GM19351 (cell line): ENCODE measurements at regions not wholly inside any gene's neighbourhood (a gene's known extent, or its start where the extent isn't known, plus 50 kb on each side); places are given as distances from the start of the nearest gene placed in this dataset.

Experiments
- ATAC-seq: cut with Tn5 transposase; IDR thresholded peaks from one replicate; pipeline ENCODE4 v1.9.1; 2021; ENCODE audit warnings: mild to moderate bottlenecking, moderate library complexity; ENCODE audit not compliant: unreplicated experiment

DNA sequence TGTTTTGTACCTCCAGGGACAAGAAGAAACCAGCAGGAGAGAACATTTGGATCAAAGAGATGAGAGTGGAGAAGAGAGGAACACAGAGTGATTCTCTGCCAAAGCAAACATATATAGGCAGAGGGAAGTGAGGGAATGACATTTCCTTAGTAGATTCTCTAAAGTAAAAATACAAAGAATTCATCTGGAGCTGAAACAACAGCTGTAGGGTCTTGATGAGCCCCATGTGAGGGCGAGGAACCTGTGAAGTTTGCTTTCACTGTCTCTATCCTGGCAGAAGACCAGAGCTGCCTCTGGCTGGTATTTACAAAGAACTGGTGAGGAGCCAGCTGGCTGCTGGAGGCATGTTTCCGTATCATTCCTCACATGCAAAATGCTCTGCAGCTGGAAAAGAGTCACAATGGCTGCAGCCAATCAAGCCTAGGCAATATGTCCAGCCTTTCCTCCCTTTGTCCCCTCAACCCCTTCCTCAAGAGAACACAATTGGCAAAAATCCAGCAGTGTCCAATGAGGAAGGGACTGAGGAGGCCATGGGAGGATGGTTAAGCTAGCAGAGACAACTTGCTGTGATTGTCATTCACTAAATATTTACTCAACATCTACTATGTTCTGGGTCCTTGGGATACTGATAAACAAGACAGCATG is 122.5 kb downstream of the PHLDA1 start:
- ATAC-seq = no peak

DNA sequence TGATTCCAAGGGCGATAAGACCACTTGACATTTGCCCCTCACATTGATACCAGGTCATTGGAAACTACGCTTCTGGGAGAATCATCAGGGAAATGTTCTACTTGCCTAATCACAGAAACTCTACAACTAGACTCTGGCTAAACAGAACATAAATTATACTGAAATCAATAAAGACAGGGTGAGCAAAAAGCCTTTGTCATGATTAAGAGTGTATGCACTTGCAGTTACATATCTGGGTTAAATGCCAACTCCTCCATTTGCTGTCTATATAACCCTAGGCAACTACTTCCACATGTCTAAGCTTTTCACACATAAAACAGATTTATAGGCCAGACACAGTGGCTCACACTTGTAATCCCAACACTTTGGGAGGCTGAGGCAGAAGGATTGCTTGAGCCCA is 125.7 kb downstream of the PHLDA1 start:
- no peak for ATAC-seq

DNA sequence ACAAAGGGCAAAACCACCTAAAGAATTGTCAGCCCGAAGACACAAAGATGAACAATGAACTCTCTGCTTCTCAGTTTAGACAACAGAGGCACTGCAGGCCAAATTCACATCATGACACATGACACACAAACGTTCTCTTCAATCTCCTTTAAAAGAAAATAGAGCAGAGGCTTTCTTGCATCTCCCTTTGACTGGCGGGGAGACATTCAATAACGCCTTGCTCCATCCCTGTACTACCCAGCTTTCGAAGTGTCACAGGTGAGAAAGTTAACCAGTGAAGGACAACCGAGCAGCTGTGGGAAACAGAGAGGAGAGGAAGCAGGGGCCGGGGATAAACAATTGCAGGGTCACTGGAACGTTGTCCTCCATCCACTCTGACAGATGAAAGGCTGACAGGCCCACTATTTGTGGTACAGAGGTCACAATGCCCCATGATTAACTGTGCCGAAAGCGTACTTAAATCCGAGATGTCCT is 130.8 kb downstream of the PHLDA1 start:
- no peak for ATAC-seq

DNA sequence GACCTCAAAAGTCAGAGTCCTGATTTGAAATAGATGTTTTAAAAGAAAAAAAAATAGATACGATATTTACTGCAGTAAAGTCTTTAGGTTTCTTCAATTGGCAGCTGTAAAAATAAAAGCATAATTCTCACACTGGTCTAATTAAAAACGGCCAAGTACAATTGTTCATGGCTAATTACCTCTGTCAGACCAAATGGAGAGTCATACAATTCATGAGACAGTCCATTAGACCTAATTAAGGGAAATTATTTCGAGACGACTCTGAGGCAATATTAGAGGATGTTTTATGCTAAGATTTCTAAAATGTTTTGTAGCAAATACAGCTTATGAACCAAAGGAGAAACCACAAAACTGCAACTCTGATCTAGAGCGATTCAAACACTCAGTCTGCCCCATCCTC is 131.3 kb downstream of the PHLDA1 start:
- ATAC-seq = no peak

DNA sequence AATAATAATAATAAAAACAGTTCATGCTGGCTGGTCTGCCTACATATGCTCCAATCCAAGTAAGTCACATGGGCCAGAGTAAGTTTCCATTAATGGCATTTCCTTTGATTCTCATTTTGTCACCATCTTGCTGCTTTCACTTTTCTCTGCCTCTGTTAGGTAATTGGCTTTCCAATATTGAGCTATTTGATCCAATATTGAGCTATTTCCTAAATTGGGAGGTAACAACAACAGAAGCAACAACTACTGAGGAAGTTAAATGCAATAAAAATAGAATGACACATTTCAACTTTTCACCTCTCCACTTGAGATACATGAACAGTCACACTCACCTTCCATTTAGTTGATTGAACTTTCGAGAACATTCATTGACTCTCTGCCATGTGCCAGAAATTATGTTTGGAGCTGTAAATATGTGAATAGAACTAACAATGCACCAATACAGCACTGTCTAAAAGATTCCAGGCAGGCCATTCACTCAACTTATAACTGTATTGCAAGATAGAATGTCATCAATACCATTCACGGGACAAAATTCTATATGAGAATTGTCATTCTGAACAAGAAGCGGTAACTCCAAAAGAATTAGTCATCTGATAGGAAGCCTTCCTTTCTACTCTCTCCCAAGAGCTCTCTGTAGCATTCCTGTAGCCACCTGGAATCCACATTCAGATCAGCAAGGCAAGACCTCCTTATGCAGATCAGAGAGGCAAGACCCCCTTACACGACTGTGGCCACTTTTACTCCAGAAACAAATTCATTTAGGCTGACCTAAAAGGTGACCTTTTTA is 136.4 kb downstream of the PHLDA1 start:
- ATAC-seq = no peak

DNA sequence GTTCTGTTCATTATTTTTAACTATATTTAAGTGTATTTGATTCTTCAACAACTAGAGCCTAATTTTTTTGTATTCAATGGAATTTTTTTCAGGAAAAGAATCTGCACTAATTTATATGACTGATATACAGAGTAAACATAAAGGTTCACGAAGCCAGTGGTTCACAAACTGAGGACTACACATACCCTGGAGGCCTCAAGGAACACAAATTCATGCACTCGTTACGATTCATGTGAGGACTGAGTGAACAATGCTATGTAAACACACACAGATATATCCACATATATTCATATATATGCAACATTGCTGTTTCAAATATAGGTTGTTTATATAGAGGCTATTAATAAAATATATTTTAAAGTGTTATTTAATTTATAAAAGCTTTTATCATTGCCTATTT is 137.8 kb downstream of the PHLDA1 start:
- ATAC-seq = no peak

DNA sequence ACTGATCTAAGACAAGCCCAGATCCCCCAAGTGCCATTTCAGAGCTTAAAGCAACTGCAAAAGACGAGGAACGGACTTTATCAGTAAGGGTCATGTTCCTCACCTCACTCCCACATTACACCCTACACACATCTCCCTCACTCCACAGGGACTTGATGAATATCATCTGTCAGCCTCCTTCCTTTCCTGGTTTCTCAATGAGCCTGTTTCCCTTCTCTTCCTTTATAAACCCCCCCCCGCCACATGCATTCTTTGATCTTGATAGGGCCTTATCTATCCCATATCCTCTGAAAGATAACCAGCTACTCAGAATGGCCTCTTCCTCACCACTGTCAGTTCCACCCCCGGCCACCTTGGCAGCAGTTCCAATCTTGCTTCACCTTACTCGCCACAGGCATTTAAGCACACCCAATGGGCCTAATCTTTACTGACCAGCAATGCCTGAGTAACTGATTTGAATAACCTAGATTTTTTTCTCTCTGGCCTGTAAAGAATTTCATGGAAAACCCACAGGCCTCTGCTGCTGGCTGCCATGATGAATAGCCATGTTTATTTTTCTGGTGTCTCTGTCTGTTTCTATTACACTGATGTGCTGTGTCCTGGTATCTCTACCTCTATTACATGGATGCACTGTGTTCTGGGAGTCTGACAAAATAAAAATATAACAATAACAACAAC is 138.7 kb downstream of the PHLDA1 start:
- no peak for ATAC-seq

DNA sequence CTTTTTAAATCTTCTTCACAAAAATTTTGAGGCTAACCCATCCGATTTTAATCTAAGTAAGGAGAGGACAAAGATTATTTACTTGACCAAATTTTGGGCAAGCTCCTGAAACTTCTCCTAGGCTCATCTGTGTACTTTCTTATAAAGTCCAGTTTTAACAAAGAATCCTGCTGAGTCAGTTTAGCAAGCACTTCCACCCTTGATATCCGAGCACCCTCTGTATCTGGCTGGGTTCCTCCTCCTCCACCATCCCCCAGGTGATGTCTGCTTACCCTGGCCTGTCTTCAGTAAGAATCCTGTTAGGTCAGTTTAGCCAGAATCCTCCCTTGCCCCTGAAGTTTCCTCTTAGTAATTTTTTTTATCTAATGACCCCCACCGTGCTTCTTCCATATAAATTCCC is 140.5 kb downstream of the PHLDA1 start:
- ATAC-seq = no peak

DNA sequence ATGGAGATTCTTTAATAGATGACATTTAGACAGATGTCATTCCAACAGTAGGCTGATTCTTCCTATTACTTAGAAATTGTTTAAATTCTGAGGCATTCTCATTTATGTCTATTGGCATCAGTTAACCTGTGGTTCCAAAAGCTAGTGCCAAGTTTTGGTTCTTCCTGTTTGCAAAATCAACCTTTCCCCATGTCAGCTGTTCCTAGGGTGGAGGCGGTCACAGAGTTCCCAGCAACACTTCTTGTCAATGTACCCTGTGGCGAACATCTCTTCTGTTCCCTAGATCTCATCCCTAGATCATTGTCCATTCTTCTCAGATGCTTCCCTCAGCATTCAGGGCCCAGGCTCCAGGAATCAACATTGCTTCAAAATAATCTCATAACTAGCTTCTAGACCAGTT is 140.9 kb downstream of the PHLDA1 start:
- no peak for ATAC-seq

DNA sequence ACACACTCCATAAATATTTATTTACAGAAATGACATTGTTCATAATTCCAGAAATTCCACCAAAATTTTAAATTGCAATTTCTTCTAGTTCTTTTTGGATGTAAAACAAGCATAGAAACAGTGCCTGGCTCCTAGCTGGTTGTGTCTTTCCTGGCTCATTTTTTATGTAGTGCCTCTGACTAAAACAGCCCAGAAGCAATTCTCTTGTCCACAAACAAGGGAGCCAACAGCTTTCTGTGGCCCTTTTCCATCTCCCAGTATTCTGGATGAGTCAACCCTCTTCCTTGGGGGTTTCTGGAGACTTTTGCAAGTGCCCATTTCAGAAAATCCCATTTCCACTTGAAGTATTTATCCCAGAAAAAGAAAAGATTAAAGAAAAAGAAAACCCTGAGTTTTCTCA is 141.4 kb downstream of the PHLDA1 start:
- ATAC-seq = no peak

DNA sequence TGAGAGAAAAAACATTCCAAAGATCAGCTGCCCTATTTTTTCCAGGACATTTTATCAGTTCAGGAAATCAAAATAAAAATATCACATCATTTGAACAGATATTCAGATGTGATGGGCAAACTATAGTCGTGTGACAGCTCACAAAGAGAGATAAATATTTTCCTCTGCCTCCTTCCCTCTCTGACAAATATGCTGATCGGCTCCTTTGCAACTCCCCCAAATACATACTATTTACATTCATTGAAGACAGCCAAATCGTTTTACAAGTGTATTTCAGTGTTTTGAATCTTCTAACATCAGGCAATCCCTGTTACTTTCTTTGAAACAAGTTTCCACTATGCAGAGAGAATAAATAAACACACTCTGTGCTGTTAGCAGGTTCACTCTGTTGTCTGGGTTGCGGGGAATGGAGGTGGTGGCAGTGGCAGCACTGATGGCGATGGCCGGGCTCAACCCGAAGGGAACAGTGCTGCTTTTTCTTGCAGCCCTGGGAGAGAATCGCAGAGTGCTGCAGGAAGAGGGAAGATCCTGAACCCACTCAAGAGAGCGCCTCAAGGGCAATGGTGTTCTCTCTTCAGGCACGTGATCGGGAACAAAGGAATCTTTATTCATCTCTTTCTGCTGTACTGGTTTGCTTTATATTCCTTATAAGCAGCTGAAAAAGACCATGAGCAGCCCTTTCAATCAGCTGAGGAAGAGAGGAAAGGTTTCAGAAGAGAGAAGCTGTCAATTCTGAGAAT is 142.5 kb downstream of the PHLDA1 start:
- ATAC-seq = no peak

DNA sequence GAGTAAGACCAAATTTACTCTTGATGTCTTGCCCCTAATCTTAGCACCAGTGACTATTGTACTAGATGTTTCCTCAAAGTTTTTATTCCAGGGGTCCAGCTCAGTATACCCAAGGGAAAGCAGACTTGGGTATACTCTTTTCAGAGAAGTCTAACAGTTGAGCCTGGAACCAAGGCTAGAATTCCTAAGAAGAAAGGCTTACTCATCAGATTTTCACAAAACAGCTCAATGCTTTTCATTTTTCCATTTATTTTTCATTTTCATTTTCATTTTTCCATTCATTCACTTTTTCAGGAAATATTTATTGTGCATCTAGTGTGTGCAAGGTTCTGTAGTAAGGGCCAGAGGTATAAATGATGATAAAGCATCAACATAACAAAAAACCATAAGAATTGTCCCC is 143.2 kb downstream of the PHLDA1 start:
- ATAC-seq = no peak

DNA sequence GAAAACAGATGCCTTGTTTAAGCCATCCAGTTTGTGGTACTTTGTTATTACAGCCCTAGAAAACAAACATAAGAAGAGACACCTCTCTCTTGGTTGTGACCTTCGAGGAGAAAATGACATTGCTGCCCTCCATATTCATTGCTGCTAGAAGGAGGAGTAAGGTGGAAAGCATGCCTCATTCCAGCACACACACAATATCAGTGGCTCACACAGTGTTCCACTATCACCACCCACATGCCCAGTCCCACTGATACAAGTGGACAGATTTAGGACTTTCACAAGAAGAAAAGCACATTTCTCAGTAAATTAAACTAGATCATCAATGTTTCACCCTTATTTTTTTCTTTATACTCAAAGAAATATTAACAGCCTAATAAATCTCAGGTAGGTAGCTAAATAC is 143.6 kb downstream of the PHLDA1 start:
- no peak for ATAC-seq

DNA sequence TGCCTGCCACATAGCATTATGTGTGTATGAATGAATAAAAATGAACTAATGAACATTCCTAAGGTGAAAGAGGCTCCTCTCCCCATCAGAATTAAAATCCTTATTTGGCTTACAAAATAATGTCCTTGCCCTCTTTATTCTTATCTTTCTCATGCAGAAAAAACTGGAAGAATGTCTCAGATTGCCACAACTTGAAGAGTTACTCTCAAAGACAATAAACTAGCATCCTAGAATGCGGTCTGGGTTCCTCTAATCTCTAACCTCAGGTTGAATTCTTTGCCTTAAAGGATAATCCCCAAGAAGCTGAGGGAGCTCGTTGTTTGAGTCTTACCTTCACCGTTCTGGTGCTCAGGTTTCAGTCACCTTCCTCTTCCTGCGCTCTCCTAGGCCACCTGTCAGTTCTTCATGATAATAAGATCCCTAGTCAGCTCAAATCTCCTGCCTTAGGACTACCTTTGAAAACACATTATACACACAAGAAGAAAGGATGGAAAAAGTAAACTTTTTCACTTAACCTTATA is 147.1 kb downstream of the PHLDA1 start:
- no peak for ATAC-seq

DNA sequence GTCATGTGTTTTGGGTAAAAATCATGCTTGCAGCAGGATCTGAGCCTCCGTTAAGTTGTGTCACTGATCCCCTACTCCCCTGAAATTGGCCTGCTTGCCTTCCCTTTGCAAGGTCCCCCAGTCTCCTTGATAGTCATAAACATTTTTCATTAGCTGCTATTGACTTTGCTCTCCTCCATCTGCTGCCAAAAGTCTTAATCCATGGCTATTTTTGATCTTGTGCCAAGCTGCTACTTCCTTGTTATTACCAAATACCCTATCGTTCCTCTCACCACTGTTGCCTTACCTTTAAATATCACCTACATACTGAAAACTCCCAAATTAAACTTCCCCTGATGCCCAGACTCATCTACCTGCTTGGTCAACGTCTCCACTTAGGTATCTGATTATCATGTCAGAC is 148.3 kb downstream of the PHLDA1 start:
- no peak for ATAC-seq

DNA sequence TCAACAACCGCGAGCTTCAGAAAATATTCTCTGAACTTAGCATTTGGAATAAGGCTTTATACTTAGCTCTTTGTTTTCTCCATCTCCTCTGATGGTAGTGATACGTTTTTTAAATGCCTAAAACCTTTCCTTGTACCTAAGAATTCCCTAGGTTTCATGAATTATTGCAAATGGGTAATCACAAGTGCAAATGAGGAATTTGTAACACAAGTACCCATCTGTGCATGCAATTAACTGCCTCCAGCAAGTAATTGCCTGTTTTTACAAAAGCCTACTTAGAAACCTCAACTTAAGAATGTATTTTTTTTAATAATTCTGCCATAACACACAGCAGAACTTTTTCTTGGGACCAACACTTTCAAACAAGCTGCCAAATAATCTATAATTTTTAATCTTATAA is 149.2 kb downstream of the PHLDA1 start:
- no peak for ATAC-seq

DNA sequence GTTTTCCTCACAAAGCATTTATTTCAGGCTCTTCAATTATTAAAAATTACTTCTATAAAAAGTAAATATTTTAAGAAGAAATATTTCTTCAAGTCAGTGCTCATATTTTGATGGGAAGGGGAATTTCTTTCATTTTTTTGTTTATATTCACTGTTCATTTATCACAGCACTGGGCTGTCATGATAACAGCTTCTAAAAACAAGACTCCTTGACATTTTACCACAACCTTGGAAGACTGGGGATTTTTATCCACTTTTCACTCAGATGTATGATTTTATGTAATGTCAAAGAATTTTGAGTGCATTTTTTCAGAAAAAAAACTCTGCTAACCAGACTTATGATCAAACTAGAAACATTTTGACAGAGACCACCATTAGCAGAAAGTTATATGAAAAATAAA is 149.7 kb downstream of the PHLDA1 start:
- no peak for ATAC-seq

DNA sequence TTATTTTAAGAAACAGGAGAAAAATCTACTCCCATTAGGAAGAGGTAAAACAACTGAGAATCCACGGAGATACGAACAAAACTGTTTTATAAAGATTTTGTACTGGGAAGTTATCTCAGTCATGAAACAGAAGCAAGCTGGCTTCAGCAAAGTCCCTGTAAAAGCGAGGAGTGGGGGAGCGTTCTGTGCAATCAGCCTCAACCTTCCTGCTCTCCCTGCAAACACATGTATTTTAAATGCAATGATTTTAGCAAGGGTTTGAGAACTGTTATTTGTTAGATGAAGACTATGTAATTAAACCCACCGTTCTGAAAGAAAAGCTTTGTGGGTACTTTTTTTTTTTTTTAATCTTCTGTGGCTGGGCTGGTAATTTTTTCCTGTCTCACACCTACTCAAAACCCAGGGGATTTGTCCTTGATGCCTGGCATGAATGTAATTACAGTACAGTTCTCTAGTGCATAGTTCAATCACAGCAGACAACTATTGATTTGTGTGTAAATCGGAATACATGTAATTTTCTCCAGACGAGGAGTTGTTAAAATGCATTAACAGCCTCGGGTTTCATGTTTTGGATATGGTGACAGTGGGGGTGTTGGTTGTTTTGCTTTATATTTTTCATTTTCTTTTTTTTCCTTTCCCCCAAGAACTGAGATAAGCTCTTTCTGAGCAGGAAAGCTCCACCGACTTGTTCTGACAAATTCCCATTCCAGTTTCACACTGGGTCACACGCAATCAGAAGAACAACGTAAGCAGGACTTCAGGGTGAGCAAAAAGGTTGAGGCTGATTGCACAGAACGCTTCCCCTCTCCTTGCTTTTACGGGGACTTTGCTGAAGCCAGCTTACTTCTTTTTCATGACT is 153.6 kb downstream of the PHLDA1 start:
- ATAC-seq = no peak

DNA sequence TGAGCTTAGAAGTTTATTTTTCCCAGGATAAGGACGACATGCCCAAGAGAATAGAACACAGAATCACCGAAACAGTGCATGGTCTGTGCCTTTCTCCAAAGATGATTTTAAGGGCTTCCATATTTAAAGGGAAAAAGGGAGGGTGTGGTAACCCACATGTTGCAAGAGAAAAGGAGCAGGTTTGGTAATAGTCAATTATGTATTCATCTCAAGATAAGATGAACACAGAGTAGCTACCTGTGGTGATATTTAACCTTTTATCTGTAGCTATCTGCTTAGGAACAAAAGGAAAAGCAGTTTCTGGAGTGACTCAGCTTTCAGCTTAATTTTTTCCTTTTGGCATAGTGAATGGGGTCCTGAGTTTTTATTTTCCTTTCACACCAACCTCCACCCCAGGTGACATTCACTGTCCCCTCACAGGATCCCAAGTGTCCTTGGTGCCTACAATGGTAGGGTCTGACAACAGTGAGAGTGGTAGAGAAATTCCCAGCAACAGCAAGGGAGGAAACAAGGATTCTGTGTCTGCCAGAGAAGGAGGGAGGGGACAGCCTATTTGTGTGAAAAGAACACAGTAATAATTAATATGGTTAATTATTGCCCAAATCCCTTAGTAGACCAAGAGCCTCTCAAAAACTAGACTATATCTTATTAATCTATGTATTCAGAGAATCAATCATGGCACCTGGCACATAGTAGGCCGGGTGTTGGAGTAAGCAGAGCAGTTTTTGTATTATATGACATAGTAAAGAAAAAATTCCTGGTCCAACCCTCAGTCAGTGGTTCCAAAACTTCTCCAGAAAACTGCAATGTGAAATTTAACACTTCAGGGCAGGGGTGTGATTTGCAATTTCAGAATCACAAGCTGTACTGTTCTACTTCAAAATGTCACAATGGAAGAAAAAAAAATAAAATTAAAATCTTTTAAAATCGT is 154.5 kb downstream of the PHLDA1 start:
- ATAC-seq = no peak
